Amniotic epithelial cell (primary cell): ENCODE measurements at regions not wholly inside any gene's neighbourhood (a gene's known extent, or its start where the extent isn't known, plus 50 kb on each side); places are given as distances from the start of the nearest gene placed in this dataset.

Source experiments
- DNase-seq: peaks from one replicate; pipeline ENCODE4 v3.0.0-alpha.2; 2010; ENCODE audit warnings: low read depth

GRCh38 chr1:213728593-213729536 lies 258.9 kb upstream of the PROX1 start:
- no peak for DNase-seq

GRCh38 chr1:213733705-213734104 lies 254.1 kb upstream of the PROX1 start:
- DNase-seq: no peak

GRCh38 chr1:213737398-213738035 lies 250.3 kb upstream of the PROX1 start:
- DNase-seq: no peak

GRCh38 chr1:213738658-213739057 lies 249.1 kb upstream of the PROX1 start:
- DNase-seq: no peak

- no peak for DNase-seq
These were observed 244.8 kb upstream of the PROX1 start for GRCh38 chr1:213742992-213743391.

- no peak for DNase-seq
These were observed 243.0 kb upstream of the PROX1 start for GRCh38 chr1:213744780-213745179.

GRCh38 chr1:213745451-213745850 lies 242.3 kb upstream of the PROX1 start:
- no peak for DNase-seq

GRCh38 chr1:213749558-213749957 lies 238.2 kb upstream of the PROX1 start:
- DNase-seq: no peak

- no peak for DNase-seq
These were observed 237.3 kb upstream of the PROX1 start for GRCh38 chr1:213750231-213751063.

GRCh38 chr1:213751064-213751397 lies 236.7 kb upstream of the PROX1 start:
- DNase-seq: no peak

GRCh38 chr1:213759359-213760181 lies 228.2 kb upstream of the PROX1 start:
- no peak for DNase-seq

GRCh38 chr1:213761845-213762407 lies 225.8 kb upstream of the PROX1 start:
- no peak for DNase-seq

GRCh38 chr1:213767683-213768082 lies 220.1 kb upstream of the PROX1 start:
- DNase-seq: no peak

- DNase-seq: no peak
These were observed 215.4 kb upstream of the PROX1 start for GRCh38 chr1:213772128-213773063.

- DNase-seq: no peak
These were observed 213.8 kb upstream of the PROX1 start for GRCh38 chr1:213773975-213774374.

- no peak for DNase-seq
These were observed 210.8 kb upstream of the PROX1 start for GRCh38 chr1:213776969-213777368.

- no peak for DNase-seq
These were observed 208.5 kb upstream of the PROX1 start for GRCh38 chr1:213779228-213779627.

GRCh38 chr1:213782941-213783672 lies 204.7 kb upstream of the PROX1 start:
- DNase-seq: no peak

GRCh38 chr1:213783893-213784292 lies 203.9 kb upstream of the PROX1 start:
- no peak for DNase-seq

GRCh38 chr1:213786683-213787082 lies 201.1 kb upstream of the PROX1 start:
- no peak for DNase-seq
